SKM-1 (cell line): ENCODE measurements at regions not wholly inside any gene's neighbourhood (a gene's known extent, or its start where the extent isn't known, plus 50 kb on each side); places are given as distances from the start of the nearest gene placed in this dataset.

Experiments
- DNase-seq: peaks from one replicate; lab custom pipeline; 2025; ENCODE audit not compliant: unreplicated experiment; lab: John Stamatoyannopoulos, UW

GRCh38 chr6:21807299-21808044, 213.9 kb downstream of the SOX4 start:
- no peak for DNase-seq

- DNase-seq = no peak
Observed at GRCh38 chr6:21808045-21808470, 214.5 kb downstream of the SOX4 start.

- DNase-seq = no peak
Observed at GRCh38 chr6:21808551-21809242, 215.1 kb downstream of the SOX4 start.

GRCh38 chr6:21811484-21811883, 217.9 kb downstream of the SOX4 start:
- no peak for DNase-seq

GRCh38 chr6:21816231-21816630, 222.7 kb downstream of the SOX4 start:
- DNase-seq = no peak

GRCh38 chr6:21820442-21820841, 226.9 kb downstream of the SOX4 start:
- no peak for DNase-seq

GRCh38 chr6:21823371-21823770, 229.8 kb downstream of the SOX4 start:
- no peak for DNase-seq

- DNase-seq = no peak
Observed at GRCh38 chr6:21824431-21825177, 231.1 kb downstream of the SOX4 start.

- DNase-seq = no peak
Observed at GRCh38 chr6:21826023-21826422, 232.5 kb downstream of the SOX4 start.

- no peak for DNase-seq
Observed at GRCh38 chr6:21826904-21827303, 233.4 kb downstream of the SOX4 start.

GRCh38 chr6:21827425-21828202, 234.1 kb downstream of the SOX4 start:
- no peak for DNase-seq

- no peak for DNase-seq
Observed at GRCh38 chr6:21828704-21829103, 235.2 kb downstream of the SOX4 start.

GRCh38 chr6:21829126-21829525, 235.6 kb downstream of the SOX4 start:
- DNase-seq = no peak

GRCh38 chr6:21831521-21832291, 238.2 kb downstream of the SOX4 start:
- no peak for DNase-seq

- DNase-seq = no peak
Observed at GRCh38 chr6:21836277-21836676, 242.7 kb downstream of the SOX4 start.

GRCh38 chr6:21836772-21837425, 243.3 kb downstream of the SOX4 start:
- no peak for DNase-seq

GRCh38 chr6:21840428-21840827, 246.9 kb downstream of the SOX4 start:
- no peak for DNase-seq

GRCh38 chr6:21842875-21843645, 249.5 kb downstream of the SOX4 start:
- no peak for DNase-seq
